Activated naive CD4-positive, alpha-beta T cell treated with anti-CD3 and anti-CD28 coated beads, Interleukin-2, amount 50 U/mL, for 16 hours (primary cell): ENCODE measurements at regions not wholly inside any gene's neighbourhood (a gene's known extent, or its start where the extent isn't known, plus 50 kb on each side); places are given as distances from the start of the nearest gene placed in this dataset.
A peak's percentile ranks its signal among the peaks of the same experiment; 100 is the strongest.
"Not testable (repeated sequence)": the region's sequence is repeated elsewhere in the genome, so short reads cannot be mapped to it uniquely, and the experiment has no call there.

ENCODE experiments used
- DNase-seq: peaks from one replicate; pipeline ENCODE4 v3.0.0-alpha.2; 2020

DNA sequence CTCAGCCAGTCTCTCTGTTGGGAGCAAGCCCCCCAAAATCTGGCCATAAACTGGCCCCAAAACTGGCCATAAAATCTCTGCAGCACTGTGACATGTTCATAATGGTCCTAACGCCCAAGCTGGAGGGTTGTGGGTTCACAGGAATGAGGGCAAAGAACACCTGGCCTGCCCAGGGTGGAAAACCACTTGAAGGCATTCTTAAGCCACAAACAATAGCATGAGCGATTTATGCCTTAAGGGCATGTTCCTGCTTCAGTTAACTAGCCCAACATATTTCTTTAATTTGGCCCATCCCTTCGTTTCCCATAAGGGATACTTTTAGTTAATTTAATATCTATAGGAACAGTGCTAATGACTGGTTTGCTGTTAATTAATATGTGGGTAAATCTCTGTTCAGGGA is 205.8 kb downstream of the ALG10 start:
- not testable (repeated sequence) for DNase-seq

DNA sequence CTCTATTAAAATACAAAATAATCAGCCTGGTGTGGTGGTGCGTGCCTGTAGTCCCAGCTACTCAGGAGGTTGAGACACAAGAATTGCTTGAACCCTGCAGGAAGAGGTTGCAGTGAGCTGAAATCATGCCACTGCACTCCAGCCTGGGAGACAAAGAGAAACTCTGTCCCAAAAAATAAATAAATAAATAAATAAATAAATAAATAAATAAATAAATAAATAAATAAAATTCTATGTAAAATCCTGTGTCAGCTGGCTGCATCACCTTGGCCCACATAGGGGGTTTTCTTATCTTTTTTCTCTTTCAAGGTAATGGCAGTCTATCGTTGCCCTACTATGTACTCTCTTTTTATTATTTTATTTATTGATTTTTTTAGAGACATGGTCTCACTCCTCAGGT is 206.7 kb downstream of the ALG10 start:
- DNase-seq: not testable (repeated sequence)

DNA sequence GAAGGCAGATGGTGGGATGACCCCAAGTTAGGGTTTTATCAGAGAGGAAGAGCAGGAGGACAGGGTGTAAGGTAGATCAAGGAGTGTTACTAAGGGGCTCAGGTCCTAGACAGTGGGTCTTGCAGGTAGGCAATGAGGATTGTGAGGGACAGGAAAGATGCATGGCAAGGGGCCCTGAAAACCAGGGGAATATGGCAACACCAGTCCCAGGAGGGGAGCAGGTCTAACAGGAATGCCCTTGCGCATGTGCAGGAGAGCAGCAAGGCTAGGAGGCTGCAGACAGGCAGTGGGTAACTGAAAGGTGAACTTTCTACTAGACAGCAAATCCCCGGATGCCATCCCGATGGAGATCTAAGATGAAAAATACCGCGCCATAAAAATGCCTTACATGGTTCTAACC is 211.3 kb downstream of the ALG10 start:
- DNase-seq: no peak

DNA sequence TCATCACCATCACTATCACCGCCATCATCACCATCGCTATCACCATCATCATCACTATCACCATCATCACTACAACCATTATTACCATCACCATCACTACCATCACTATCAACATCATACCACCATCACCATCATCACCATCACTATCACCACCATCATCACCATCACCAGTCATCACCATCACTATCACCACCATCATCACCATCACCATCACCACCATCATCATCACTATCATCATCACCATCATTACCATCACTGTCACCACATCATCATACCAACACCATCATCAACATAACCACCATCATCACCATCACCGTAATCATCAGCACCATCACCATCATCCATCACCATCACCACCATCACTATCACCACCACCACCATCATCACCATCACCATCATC is 213.8 kb downstream of the ALG10 start:
- no peak for DNase-seq

DNA sequence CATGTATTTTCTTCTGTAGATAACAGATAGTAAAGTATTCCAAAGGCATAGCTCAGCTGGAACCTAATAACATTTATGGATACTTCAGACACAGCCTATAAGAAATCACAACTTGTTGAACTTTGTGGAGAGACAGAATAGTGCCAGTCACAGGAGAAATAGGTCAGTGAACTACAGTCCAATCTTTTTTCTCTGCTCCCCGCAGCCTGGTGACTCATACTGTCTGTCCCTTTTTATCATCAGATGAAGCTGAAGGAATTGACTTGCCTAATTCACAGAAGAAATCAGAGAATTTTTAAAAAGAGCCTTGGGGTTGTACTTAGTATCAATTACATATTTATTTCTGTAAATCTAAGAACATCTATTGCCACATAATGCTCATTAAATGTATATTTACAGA is 222.3 kb downstream of the ALG10 start:
- no peak for DNase-seq

DNA sequence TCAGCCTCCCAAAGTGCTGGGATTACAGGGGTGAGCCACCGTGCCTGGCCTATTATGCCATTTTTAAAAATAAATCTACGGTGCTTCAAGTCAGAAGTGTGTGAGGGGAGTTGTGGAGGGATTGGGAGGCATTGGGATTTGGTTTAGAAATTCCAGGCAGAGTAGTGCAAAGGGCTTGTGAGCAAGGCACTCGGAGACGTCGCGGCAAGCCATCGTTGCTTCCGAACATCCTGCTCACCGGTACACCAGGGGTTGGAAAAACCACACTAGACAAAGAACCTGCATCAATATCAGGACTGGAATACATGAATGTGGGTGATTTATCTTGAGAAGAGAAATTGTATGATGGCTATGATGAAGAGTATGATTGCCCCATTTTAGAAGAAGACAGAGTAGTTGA is 227.0 kb downstream of the ALG10 start:
- no peak for DNase-seq

DNA sequence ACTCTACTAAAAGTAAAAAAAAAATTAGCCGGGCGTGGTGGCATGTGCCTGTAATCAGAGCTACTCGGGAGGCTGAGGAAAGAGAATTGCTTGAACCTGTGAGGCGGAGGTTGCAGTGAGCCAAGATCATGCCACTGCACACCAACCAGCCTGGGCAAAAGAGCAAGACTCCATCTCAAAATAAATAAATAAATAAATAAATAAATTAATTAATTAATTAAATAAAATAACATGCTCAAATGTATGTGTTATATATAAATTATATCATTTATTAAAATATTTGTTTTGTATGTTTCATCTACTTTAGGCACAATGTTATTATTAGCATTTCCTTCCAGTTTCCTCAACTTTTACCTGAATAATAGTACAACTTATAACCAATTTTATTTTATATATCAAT is 229.6 kb downstream of the ALG10 start:
- DNase-seq: not testable (repeated sequence)

DNA sequence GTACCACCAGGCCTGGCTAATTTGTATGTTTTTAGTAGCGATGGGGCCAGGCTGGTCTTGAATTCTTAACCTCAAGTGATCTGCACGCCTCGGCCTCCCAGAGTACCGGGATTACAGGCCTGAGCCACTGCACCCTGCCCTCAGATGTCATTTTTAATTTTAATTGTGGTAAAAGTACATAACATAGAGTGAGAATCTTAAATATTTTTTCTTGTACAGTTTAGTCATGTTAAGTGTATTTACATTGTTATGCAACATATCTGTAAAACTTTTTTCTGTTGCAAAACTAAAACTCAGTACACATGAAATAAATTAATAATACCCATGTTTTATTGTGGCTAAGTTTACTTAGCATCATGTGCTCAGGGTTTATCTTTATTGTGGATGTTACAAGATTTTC is 231.4 kb downstream of the ALG10 start:
- no peak for DNase-seq

DNA sequence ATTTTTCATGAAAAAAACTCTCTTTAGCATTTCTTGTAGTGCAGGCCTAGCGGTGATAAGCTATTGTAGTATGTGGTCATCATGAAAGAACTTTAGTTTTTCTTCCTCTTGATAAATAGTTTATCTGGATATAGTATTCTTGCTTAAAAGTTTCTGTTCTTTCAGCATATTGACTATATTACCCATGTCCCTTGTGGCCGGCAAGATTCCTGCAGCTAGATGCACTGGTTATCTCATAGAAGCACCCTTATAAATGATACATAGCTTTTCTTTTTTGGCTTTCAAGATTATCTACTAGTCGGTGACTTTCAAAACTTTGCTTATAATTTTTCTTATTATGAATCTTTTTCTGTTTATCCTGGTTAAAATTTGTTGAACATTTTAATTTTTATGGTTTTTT is 234.8 kb downstream of the ALG10 start:
- no peak for DNase-seq

DNA sequence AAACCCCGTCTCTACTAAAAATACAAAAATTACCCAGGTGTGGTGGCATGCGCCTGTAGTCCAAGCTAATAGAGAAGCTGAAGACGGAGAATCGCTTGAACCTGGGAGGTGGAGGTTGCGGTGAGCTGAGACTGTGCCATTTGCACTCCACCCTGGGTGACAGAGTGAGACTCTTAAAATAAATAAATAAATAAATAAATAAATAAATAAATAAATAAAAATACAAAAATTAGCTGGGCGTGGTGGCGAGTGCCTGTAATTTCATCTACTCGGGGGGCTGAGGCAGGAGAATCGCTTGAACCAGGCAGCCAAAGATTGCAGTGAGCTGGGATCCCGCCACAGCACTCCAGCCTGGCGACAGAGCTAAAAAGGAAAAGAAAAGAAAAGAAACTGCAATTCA is 239.8 kb downstream of the ALG10 start:
- not testable (repeated sequence) for DNase-seq

DNA sequence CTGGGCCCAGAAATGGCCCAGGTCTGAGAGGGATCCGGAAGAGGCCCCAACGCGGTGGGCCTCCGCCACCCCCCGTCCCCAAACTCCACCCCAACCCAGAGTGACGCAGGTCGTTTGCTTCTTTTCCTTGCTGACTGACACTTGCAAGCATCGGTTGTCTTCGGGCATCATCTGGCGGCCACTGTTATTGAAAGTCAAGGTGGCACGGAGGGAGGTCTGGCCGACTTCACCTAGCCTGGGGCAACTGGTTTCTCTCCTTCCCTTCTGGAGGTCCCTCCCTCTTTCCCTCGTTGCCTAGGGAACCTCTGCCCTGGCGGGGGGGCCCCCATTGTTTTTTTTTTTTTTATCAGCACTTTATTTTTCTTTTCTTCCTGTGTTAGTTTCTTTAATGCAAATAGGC is 241.8 kb downstream of the ALG10 start:
- DNase-seq: no peak

DNA sequence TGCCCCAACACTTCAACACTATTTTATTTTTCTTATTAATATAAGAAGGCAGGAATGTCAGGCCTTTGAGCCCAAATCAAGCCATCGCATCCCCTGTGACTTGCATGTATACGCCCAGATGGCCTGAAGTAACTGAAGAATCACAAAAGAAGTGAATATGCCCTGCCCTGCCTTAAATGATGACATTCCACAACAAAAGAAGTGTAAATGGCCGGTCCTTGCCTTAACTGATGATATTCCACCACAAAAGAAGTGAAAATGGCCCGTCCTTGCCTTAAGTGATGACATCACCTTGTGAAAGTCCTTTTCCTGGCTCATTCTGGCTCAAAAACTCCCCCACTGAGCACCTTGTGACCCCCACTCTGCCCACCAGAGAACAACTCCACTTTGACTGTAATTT is 251.4 kb downstream of the ALG10 start:
- DNase-seq: not testable (repeated sequence)

DNA sequence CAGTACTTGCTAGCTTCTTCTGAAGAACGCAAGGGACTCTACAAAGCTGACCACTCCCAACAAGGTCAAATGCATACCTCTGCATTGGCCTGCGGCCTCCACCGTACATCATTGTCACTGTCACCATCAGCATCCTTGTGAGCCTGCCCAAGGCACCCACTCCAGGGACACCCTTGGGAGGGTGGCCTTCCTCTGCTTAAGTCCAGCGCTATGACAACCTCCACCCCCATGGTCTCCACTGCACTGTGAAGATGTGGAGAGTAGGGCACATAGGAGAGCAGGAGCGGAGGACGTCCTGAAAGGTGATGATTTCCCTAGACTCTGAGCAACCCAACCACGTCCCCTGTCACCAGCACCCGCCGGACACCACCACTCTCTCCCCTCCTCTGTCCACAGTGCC is 252.8 kb downstream of the ALG10 start:
- DNase-seq: no peak

DNA sequence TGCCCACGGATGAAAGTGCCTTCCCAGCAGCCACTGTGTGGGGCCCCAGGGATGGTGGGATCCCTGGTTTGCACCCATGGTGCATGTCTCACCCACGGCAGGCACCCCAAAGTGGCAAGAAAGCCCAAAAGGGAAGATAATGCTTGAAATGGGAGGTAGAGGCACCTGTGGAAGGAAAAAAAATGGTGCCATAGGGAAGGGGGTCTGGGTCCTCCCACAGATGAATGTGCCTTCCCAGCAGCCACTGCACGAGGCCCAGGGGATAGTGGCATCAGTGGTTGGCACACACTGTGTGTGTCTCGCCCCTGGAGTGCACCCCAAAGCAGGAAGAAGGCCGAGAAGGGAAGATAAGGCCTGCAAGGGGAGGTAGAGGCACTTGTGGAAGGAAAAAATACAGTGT is 264.2 kb downstream of the ALG10 start:
- no peak for DNase-seq

DNA sequence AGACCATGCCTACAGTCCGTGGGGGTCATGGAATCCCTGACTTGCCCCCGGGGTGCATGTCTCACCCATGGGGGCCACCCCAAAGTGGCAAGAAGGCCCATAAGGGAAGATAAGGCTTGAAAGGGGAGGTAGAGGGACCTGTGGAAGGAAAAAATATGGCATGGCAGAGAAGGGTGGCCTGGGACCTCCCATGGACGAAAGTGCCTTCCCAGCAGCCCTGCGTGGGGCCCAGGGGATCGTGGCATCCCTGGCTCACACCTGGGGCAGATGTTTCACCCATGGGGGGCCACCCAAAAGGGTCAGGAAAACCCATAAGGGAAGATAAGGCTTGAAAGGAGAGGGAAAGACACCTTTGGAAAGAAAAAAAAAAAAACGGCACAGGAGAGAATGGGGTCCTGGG is 264.6 kb downstream of the ALG10 start:
- no peak for DNase-seq

DNA sequence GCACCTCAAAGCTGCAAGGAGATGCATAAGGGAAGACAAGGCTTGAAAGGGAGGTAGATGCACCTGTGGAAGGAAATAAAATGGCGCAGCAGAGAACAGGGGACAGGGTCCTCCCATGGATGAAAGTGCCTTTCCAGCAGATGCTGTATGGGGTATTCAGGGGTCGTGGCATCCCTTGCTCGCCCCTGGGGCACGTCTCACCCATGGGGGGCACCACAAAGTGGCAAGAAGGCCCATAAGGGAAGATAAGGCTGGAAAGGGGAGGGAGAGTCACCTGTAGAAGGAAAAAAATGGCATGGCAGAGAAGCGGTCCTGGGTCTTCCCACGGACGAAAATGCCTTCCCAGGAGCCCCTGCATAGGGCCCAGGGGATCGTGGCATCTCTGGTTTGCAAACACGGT is 265.1 kb downstream of the ALG10 start:
- DNase-seq: no peak

DNA sequence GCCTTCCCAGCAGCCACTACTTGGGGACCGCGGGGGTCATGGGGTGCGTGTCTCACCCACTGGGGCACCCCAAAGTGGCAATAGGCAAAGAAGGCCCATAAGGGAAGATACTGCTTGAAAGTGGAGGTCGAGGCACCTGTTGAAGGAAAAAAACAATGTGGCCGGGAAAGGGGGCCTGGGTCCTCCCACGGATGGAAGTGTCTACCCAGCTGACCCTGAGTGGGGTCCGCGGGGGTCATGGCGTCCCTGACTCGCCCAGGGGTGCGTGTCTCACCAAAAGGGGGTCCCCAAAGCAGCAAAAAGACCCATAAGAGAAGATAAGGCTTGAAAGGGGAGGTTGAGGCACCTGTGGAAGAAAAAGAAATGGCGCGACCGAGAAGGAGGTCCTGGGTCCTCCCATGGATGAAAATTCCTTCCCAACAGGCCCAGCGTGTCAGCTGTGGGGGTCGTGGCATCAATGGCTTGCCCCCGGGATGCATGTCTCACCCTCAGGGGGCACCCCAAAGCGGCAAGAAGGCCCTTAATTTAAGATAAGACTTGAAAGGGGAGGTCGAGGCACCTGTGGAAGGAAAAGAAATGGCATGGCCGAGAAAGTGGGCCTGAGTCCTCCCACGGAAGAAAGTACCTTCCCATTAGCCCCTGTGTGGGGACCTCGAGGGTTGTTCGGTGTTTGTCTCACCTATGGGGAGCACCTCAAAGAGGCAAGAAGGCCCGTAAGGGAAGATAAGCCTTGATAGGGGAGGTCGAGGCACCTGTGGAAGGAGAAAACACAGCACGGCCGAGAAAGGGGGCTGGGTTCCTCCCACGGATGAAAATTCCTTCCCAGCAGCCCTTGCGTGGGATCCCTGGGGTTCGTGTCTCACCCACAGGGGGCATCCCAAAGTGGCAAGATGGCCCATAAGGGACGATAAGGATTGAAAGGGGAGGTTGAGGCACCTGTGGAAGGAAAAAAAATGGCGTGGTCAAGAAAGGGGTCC is 266.0 kb downstream of the ALG10 start:
- peak; percentile 7 for DNase-seq

DNA sequence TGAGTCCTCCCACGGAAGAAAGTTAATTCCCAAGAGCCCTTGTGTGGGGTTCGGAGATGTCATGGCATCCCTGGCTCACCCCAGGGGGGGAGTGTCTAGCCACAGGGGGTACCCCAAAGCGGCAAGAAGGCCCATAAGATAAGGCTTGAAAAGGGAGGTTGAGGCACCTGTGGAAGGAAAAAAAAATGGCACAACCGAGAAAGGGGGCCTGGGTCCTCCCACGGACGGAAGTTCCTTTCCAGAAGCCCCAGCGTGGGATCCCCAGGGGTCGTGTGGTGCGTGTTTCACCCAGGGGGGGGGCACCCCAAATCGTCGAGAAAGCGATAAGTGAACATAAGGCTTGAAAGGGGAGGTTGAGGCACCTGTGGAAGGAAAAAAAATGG is 266.7 kb downstream of the ALG10 start:
- DNase-seq: no peak

DNA sequence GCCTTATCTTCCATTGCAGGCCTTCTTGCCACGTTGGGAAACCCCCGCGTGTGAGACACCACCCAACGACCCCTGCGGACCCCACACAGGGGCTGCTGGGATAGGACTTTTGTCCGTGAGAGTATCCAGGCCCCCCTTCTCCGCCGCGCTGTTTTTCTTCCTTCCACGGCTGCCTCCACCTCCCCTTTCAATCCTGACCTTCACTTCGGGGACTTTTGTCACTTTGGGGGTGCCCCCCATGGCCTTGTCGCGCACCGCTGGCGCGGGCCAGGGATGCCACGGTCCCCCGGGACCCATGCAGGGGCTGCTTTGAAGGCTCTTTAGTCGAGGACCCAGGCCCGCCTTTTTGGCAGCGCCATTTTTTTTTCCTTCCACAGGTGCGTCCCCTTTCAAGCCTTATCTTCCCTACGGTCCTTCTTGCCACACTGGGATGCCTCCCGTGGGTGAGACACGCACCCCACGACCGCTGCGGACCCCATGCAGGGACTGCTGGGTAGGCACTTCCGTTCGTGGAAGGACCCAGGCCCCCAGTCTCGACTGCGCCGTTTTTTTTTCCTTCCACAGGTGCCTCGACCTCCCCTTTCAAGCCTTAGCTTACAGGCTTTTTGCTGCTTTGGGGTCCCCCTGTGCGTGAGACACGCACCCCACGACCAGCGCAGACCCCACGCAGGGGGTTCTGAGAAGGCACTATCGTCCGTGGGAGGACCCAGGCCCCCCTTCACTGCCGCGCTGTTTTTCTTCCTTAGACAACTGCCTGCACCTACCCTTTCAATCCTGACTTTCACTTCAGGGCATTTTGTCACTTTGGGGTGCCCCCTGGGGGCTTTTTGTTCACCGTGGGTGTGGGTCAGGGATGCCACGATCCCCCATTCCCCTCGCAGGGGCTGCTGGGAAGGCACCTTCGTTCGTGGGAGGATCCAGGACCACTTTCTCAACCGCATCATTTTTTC is 267.4 kb downstream of the ALG10 start:
- DNase-seq: no peak

DNA sequence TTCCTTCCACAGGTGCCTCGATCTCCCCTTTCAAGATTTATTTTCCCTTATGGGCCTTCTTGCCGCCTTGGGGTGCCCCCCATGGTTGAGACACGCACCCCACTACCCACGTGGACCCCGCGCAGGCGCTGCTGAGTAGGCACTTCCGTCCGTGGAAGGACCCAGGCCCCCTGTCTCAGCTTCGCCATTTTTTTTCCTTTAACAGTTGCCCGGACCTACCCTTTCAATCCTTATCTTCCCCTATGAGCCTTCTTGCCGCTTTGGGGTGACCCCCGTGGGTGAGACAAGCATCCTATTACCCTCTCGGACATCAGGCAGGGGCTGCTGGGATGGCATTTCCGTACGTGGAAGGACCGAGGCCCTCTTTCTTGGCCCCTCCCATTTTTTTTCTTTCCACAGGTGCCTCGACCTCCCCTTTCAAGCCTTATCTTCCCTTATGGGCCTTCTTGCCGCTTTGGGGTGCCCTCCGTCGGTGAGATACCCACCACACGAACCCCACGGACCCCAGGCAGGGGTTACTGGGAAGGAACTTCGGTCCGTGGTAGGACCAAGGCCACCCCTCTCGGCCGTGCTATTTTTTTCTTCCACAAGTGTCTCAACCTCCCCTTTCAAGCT is 268.2 kb downstream of the ALG10 start:
- DNase-seq: peak; percentile 1

DNA sequence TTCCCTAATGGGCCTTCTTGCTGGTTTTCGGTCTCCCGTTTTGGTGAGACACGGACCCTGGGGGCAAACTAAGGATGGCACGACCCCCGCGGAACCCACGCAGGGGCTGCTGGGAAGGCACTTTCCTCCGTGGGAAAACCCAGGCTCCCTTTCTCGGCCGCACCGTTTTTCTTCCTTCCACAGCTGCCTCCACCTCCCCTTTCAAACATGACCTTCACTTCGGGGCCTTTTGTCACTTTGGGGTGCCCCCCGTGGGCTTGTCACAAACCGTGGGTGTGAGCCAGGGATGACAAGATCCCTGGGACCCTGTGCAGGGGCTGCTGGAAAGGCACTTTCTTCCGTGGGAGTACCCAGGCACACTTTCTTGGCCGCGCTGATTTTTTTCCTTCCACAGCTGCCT is 268.7 kb downstream of the ALG10 start:
- DNase-seq: no peak

DNA sequence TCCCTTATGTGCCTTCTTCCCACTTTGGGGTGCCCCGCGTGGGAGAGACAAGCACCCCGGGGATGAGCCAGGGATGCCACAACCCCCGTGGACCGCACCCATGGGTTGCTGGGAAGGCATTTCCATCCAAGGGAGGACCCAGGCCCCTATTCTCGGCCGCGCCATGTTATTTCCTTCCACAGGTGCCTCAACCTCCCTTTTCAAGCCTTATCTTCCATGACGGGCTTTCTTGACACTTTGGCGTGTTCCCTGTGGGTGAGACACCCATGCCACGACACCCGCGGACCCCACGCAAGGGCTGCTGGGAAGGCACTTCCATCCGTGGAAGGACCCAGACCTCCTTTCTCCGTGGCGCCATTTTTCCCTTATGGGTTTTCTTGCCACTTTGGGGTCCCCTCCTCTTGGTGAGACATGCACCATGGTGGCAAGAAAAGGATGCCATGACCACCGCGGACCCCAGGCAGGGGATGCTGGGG is 269.2 kb downstream of the ALG10 start:
- peak; percentile 6 for DNase-seq
